Smooth muscle cell (in vitro differentiated cells): ENCODE measurements at regions not wholly inside any gene's neighbourhood (a gene's known extent, or its start where the extent isn't known, plus 50 kb on each side); places are given as distances from the start of the nearest gene placed in this dataset.

Source experiments
- DNase-seq: peaks from one replicate; lab custom pipeline; 2025; ENCODE audit not compliant: unreplicated experiment; lab: John Stamatoyannopoulos, UW
- H2AFZ ChIP-seq: fragments of 200-600 bp; sonication (generic); 2 replicates; pipeline ENCODE4 v1.6.0; 2016; ENCODE audit warnings: antibody characterized with exemption, low read depth, mild to moderate bottlenecking
- H3F3A ChIP-seq: fragments of 200-600 bp; sonication (generic); 2 replicates; pipeline ENCODE4 v1.6.0; 2017; ENCODE audit warnings: antibody characterized with exemption, low read depth
- H3K27ac ChIP-seq: fragments of 200-600 bp; sonication (generic); 2 replicates; pipeline ENCODE4 v1.5.1; 2016; ENCODE audit warnings: low read depth, mild to moderate bottlenecking
- H3K27me3 ChIP-seq: fragments of 200-600 bp; sonication (generic); 2 replicates; pipeline ENCODE4 v1.6.1; 2016; ENCODE audit warnings: low read depth, mild to moderate bottlenecking
- H3K36me3 ChIP-seq: fragments of 200-600 bp; sonication (generic); 2 replicates; pipeline ENCODE4 v1.5.1; 2016; ENCODE audit warnings: low read depth
- H3K4me1 ChIP-seq: fragments of 200-600 bp; sonication (generic); 2 replicates; pipeline ENCODE4 v1.5.1; 2016; ENCODE audit warnings: low read depth
- H3K4me2 ChIP-seq: fragments of 200-600 bp; sonication (generic); 2 replicates; pipeline ENCODE4 v1.6.0; 2016; ENCODE audit warnings: mild to moderate bottlenecking
- H3K4me3 ChIP-seq: fragments of 200-600 bp; sonication (generic); 2 replicates; pipeline ENCODE4 v1.5.1; 2016; ENCODE audit warnings: mild to moderate bottlenecking
- H3K79me2 ChIP-seq: fragments of 200-600 bp; sonication (generic); 2 replicates; pipeline ENCODE4 v1.6.0; 2016; ENCODE audit warnings: low read depth, mild to moderate bottlenecking
- H3K9ac ChIP-seq: fragments of 200-600 bp; sonication (generic); 2 replicates; pipeline ENCODE4 v1.6.0; 2016; ENCODE audit warnings: low read depth
- H3K9me3 ChIP-seq: fragments of 200-600 bp; sonication (generic); replicated peaks from 2 replicates; pipeline ENCODE4 v1.5.1; 2016; ENCODE audit warnings: low read depth
- H4K20me1 ChIP-seq: fragments of 200-600 bp; sonication (generic); 2 replicates; pipeline ENCODE4 v1.6.0; 2016; ENCODE audit warnings: low read depth
- WGBS: methylation state at CpG from one replicate; pipeline ENCODE4 v1.1.7; 2016; ENCODE audit warnings: low lambda C conversion rate; 5-methylcytosine and 5-hydroxymethylcytosine counted together
- TF ChIP-seq, protein P1 (sequence below): fragments of 200-600 bp; sonication (generic); IDR thresholded peaks from 2 replicates; pipeline ENCODE4 v1.5.1; 2017; ENCODE audit warnings: borderline replicate concordance, mild to moderate bottlenecking, antibody characterized with exemption; ENCODE audit not compliant: insufficient read depth, poor library complexity, severe bottlenecking

DNA sequence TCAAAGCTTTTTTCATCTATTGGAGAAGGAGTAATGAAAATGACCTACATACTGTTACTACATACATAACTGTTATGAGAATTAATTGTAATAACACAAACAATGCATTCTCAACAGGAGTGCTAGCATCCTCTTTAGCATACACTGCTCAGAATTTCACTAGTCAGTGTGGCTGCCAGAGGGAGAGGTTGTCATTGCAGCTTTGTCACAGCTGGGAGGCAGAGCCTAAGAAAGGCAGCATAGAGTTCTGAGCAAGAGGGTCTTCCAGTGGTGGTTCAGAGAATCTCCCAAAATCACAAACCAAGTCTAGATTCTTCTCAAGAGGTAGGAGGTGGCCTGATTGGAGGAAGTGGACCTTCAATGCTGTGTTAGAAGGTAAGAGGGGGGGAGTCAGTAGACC lies 286.7 kb upstream of the CYRIA start:
- Histone ChIP-seq H2AFZ (no peak overlapping the region), H4K20me1 (no peaks in the 10 kb centered on the region), H3K36me3 (no peaks in the 10 kb centered on the region), H3K9ac (no peak overlapping the region), H3K27ac (no peak overlapping the region), H3K4me2 (no peak overlapping the region), H3K4me1 (peaks cover 15% of the 10 kb centered on the region), H3F3A (no peaks in the 10 kb centered on the region), H3K27me3 (no peaks in the 10 kb centered on the region), H3K9me3 (no peaks in the 10 kb centered on the region), H3K79me2 (no peaks in the 10 kb centered on the region), H3K4me3 (no peak overlapping the region)
- no peak for DNase-seq
- TF ChIP-seq, protein P1, sequence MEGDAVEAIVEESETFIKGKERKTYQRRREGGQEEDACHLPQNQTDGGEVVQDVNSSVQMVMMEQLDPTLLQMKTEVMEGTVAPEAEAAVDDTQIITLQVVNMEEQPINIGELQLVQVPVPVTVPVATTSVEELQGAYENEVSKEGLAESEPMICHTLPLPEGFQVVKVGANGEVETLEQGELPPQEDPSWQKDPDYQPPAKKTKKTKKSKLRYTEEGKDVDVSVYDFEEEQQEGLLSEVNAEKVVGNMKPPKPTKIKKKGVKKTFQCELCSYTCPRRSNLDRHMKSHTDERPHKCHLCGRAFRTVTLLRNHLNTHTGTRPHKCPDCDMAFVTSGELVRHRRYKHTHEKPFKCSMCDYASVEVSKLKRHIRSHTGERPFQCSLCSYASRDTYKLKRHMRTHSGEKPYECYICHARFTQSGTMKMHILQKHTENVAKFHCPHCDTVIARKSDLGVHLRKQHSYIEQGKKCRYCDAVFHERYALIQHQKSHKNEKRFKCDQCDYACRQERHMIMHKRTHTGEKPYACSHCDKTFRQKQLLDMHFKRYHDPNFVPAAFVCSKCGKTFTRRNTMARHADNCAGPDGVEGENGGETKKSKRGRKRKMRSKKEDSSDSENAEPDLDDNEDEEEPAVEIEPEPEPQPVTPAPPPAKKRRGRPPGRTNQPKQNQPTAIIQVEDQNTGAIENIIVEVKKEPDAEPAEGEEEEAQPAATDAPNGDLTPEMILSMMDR = no peak

DNA sequence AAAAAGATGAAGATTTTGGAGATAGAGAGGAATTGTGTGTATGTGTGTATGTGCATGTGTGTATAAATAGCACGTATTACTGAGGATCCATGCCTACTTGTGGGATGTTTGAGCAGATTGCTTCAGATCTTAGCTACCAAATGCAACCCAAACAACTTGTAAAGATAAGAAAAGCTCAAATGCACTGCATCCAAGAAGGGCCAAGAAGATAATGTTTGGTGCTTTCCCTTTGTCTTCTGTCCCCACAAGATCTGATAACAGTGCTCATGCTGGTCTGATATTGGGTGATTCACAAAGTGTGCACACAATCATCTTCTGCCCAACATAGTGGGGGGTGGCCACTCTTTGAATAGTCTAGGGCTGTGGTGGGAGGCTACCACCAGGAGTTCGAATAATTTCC lies 284.8 kb upstream of the CYRIA start:
- no peaks in the 10 kb centered on the region for H3K36me3 ChIP-seq
- TF ChIP-seq, protein P1 = no peak
- H3K9me3 ChIP-seq = no peaks in the 10 kb centered on the region
- no peaks in the 10 kb centered on the region for H4K20me1 ChIP-seq
- no peak overlapping the region for H2AFZ ChIP-seq
- 24% methylated on average over 2 of the region's 2 CpGs for WGBS
- H3K4me2 ChIP-seq = no peak overlapping the region
- no peaks in the 10 kb centered on the region for H3K79me2 ChIP-seq
- no peak overlapping the region for H3K27ac ChIP-seq
- no peak overlapping the region for H3K9ac ChIP-seq
- H3K4me1 ChIP-seq = peaks cover 15% of the 10 kb centered on the region
- H3F3A ChIP-seq = no peaks in the 10 kb centered on the region
- no peak overlapping the region for H3K4me3 ChIP-seq
- no peaks in the 10 kb centered on the region for H3K27me3 ChIP-seq
- no peak for DNase-seq

DNA sequence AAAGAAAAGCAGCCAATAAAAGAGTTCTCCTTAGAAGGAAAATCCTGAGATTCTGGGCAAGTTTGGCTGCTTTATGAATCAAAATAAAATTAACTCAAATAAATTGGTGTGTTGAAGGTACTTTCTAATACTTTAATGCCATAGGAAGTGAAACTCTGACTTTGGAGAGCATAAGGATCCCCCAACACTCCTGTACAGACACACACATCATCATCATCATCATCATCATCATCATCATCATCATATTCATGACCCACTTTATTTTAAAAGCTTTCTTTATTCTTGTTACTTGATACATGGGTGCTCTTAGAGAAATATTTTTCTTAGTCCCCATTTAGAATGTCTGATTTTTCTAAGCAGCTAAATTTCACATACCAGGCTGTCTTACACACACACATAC lies 283.1 kb upstream of the CYRIA start:
- H3K9me3 ChIP-seq = no peaks in the 10 kb centered on the region
- H3K79me2 ChIP-seq = no peaks in the 10 kb centered on the region
- no peak overlapping the region for H3K9ac ChIP-seq

DNA sequence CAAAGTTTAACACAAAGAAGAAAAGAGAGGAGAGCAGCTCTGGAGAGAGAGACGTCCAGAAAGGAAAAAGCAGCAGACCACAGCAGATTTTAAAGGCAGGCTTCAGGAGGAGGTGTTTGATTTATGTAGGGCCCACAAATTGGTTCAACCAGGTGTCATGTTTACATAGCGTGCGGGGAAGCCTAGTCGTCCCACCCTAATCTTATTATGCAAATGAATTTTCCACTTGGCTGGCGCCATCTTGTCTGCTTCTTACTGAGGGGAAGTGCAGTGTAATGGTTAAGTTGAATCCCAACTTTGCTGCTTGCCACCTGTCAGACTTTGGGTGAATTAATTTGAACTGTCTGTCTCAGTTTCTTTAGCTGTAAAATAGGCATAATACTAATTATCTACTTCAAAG lies 282.4 kb upstream of the CYRIA start:
- H2AFZ ChIP-seq = no peak overlapping the region
- H3K79me2 ChIP-seq = no peaks in the 10 kb centered on the region
- no peak overlapping the region for H3K4me2 ChIP-seq
- no peaks in the 10 kb centered on the region for H3K27me3 ChIP-seq
- no peak overlapping the region for H3K4me3 ChIP-seq
- TF ChIP-seq, protein P1 = no peak
- H3K36me3 ChIP-seq = no peaks in the 10 kb centered on the region
- H3K4me1 ChIP-seq = peaks cover 15% of the 10 kb centered on the region
- H3K27ac ChIP-seq = no peak overlapping the region
- no peaks in the 10 kb centered on the region for H3K9me3 ChIP-seq
- WGBS = 79% methylated on average over 5 of the region's 5 CpGs
- no peaks in the 10 kb centered on the region for H4K20me1 ChIP-seq
- no peaks in the 10 kb centered on the region for H3F3A ChIP-seq
- no peak for DNase-seq
- H3K9ac ChIP-seq = no peak overlapping the region

More for the DNA sequence above, 283.1 kb upstream of the CYRIA start:
- TF ChIP-seq, protein P1 = no peak
- no peaks in the 10 kb centered on the region for H4K20me1 ChIP-seq
- H3K27me3 ChIP-seq = no peaks in the 10 kb centered on the region
- no peak overlapping the region for H3K27ac ChIP-seq
- no peaks in the 10 kb centered on the region for H3K36me3 ChIP-seq
- no peak overlapping the region for H3K4me2 ChIP-seq
- H3K4me1 ChIP-seq = peaks cover 15% of the 10 kb centered on the region
- H2AFZ ChIP-seq = no peak overlapping the region
- H3K4me3 ChIP-seq = no peak overlapping the region
- no peaks in the 10 kb centered on the region for H3F3A ChIP-seq
- no peak for DNase-seq
